SK-N-SH (cell line): ENCODE measurements at regions not wholly inside any gene's neighbourhood (a gene's known extent, or its start where the extent isn't known, plus 50 kb on each side); places are given as distances from the start of the nearest gene placed in this dataset.

Experiments
- CTCF ChIA-PET: fragments of 300-600, 350-600 bp; formaldehyde crosslinking; extraction: SDS; loops from one replicate; lab custom pipeline; 2021; lab: Yijun Ruan, JAX
- POLR2A ChIA-PET: fragments of 350-600 bp; sonication (Branson Sonifier 250); formaldehyde crosslinking; extraction: SDS; loops from one replicate; lab custom pipeline; 2020; ENCODE audit warnings: antibody characterized with exemption, inconsistent platforms; lab: Yijun Ruan, JAX
- DNase-seq: peaks from one replicate; pipeline ENCODE4 v3.0.0; 2012
- H2AFZ ChIP-seq: fragments of 200-600 bp; sonication (generic); 2 replicates; pipeline ENCODE4 v1.8.1; 2016; ENCODE audit warnings: antibody characterized with exemption, mild to moderate bottlenecking, low read depth
- H3F3A ChIP-seq: fragments of 200-600 bp; sonication (generic); replicated peaks from 2 replicates; pipeline ENCODE3; 2016; ENCODE audit warnings: antibody characterized with exemption, mild to moderate bottlenecking; ENCODE audit not compliant: insufficient read depth
- H3K27ac ChIP-seq, 2 experiments: fragments of 200-500 bp in 1 of 2; fragments of 200-600 bp in 1 of 2; sonication (Bioruptor generic) in 1 of 2; sonication (generic), shearing (Covaris generic) in 1 of 2; 2 replicates each; pipeline versions ENCODE4 v1.5.1 to v1.6.1; 2014 to 2016; ENCODE audit warnings: low read depth in 2 of 2, inconsistent platforms in 1 of 2, low read length in 1 of 2, mild to moderate bottlenecking in 1 of 2, mixed read lengths in 1 of 2
- H3K27me3 ChIP-seq: fragments of 200-600 bp; sonication (generic), shearing (Covaris generic); 2 replicates; pipeline ENCODE4 v1.6.1; 2016; ENCODE audit warnings: mixed run types; ENCODE audit not compliant: insufficient read depth
- H3K36me3 ChIP-seq, 2 experiments: fragments of 200-500 bp in 1 of 2; fragments of 200-600 bp in 1 of 2; sonication (Bioruptor generic) in 1 of 2; sonication (generic) in 1 of 2; replicated peaks in 1 of 2; 2 replicates each; pipeline versions ENCODE3 to v1.5.1; 2014 to 2016; ENCODE audit warnings: low read length in 1 of 2, mild to moderate bottlenecking in 1 of 2; ENCODE audit not compliant: insufficient read depth in 2 of 2, control insufficient read depth in 1 of 2
- H3K4me1 ChIP-seq, 2 experiments: fragments of 200-500 bp in 1 of 2; fragments of 200-600 bp in 1 of 2; sonication (Bioruptor generic) in 1 of 2; sonication (generic), shearing (Covaris generic) in 1 of 2; 2 replicates each; pipeline versions ENCODE4 v1.5.1 to v1.6.1; 2014 to 2016; ENCODE audit warnings: low read depth in 1 of 2, low read length in 1 of 2, mixed run types in 1 of 2; ENCODE audit not compliant: insufficient read depth in 2 of 2, control insufficient read depth in 1 of 2
- H3K4me2 ChIP-seq: fragments of 200-600 bp; sonication (generic), shearing (Covaris generic); 2 replicates; pipeline ENCODE4 v1.6.1; 2017; ENCODE audit warnings: mixed run types
- H3K4me3 ChIP-seq, 2 experiments: fragments of 200-500 bp in 1 of 2; fragments of 200-600 bp in 1 of 2; sonication (Bioruptor generic) in 1 of 2; sonication (generic), shearing (Covaris generic) in 1 of 2; 2 replicates each; pipeline versions ENCODE4 v1.5.1 to v1.8.1; 2014 to 2016; ENCODE audit warnings: low read depth in 2 of 2, inconsistent platforms in 1 of 2, low read length in 1 of 2, mild to moderate bottlenecking in 1 of 2, mixed read lengths in 1 of 2, moderate library complexity in 1 of 2
- H3K79me2 ChIP-seq: fragments of 200-600 bp; sonication (generic); 2 replicates; pipeline ENCODE4 v1.8.1; 2017; ENCODE audit warnings: mild to moderate bottlenecking; ENCODE audit not compliant: insufficient read depth
- H3K9ac ChIP-seq: fragments of 200-600 bp; sonication (generic); 2 replicates; pipeline ENCODE4 v1.6.1; 2017; ENCODE audit warnings: mixed run types
- H3K9me2 ChIP-seq: fragments of 200-600 bp; sonication (generic); 2 replicates; pipeline ENCODE4 v1.6.1; 2017; ENCODE audit warnings: mixed run types
- H3K9me3 ChIP-seq: fragments of 200-600 bp; sonication (generic); 2 replicates; pipeline ENCODE4 v1.6.1; 2017; ENCODE audit warnings: mixed run types, mild to moderate bottlenecking, moderate library complexity
- H4K20me1 ChIP-seq: fragments of 200-600 bp; sonication (generic); 2 replicates; pipeline ENCODE4 v1.6.1; 2017; ENCODE audit warnings: mild to moderate bottlenecking, mixed run types; ENCODE audit not compliant: insufficient read depth
- CHD2 ChIP-seq: fragments of 150-350 bp; IDR thresholded peaks from 2 replicates; pipeline ENCODE4 v1.6.1; 2018; ENCODE audit warnings: low read length; ENCODE audit not compliant: partially characterized antibody
- EP300 ChIP-seq, 2 experiments: IDR thresholded peaks; 2 replicates each; pipeline versions ENCODE4 v1.4.0 to v1.6.1; 2012; ENCODE audit warnings: borderline replicate concordance in 1 of 2, low read depth in 1 of 2, low read length in 1 of 2
- FOSL2 ChIP-seq: IDR thresholded peaks from 2 replicates; pipeline ENCODE4 v1.4.0; 2012; ENCODE audit warnings: low read depth, mild to moderate bottlenecking, moderate library complexity, borderline replicate concordance
- FOXJ3 ChIP-seq: sonication (generic); formaldehyde crosslinking; IDR thresholded peaks from 2 replicates; pipeline ENCODE4 v1.5.1; 2020; ENCODE audit warnings: mild to moderate bottlenecking, missing genetic modification reagents
- GABPA ChIP-seq: IDR thresholded peaks from 2 replicates; pipeline ENCODE4 v1.4.0; 2012; ENCODE audit warnings: low read depth, mild to moderate bottlenecking
- GATA2 ChIP-seq: sonication (generic); formaldehyde crosslinking; IDR thresholded peaks from 2 replicates; pipeline ENCODE4 v1.5.0; 2020; ENCODE audit warnings: mild to moderate bottlenecking, missing genetic modification reagents
- RAD21 ChIP-seq: IDR thresholded peaks from 2 replicates; pipeline ENCODE4 v1.6.1; 2012; ENCODE audit warnings: mild to moderate bottlenecking, low read length
- RCOR1 ChIP-seq: fragments of 150-350 bp; IDR thresholded peaks from 2 replicates; pipeline ENCODE4 v1.6.1; 2017; ENCODE audit warnings: antibody characterized with exemption, low read length
- SMC3 ChIP-seq: IDR thresholded peaks from 2 replicates; pipeline ENCODE4 v1.6.1; 2012; ENCODE audit warnings: low read depth, low read length, improper control_type of control experiment
- YY1 ChIP-seq: IDR thresholded peaks from 2 replicates; pipeline ENCODE4 v1.4.0; 2012; ENCODE audit warnings: low read depth, mild to moderate bottlenecking
- WGBS: methylation state at CpG from one replicate; pipeline ENCODE4 v1.1.6; 2017; ENCODE audit warnings: low lambda C conversion rate; 5-methylcytosine and 5-hydroxymethylcytosine counted together
- TF ChIP-seq, protein P1 (sequence below): IDR thresholded peaks from 2 replicates; pipeline ENCODE4 v1.6.1; 2012; ENCODE audit warnings: mild to moderate bottlenecking, low read depth, low read length, moderate library complexity
- TF ChIP-seq, protein P2 (sequence below): IDR thresholded peaks from 2 replicates; pipeline ENCODE4; 2012

DNA sequence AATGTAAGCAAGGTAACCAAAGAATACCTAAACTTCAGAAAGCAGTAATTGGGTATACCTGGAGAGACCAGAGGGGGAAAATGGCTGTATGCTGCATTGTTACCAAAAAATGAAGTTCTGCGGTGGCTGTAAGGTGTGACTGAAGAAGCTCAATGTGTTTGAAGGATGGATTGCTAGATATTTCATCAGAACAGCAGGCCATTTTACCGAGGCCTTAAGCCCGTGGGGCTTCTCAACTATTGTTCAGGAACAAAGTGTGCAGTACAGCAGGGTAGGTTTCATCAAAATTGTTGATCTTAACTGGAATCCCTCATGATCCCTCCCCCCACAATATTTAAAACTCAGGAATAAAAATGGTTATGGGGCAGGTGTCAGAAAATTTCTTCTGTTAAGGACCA, 204.0 kb upstream of the GHITM start:
- TF ChIP-seq YY1, result no peak
- Histone ChIP-seq H3K79me2 (no peaks in the 10 kb centered on the region), H3K9me2 (no peaks in the 10 kb centered on the region), H3K4me1 (peaks cover 0 to 25% of the 10 kb centered on the region in 2 experiments; a peak in 2 of 4 replicates), H3K36me3 (no peaks in the 10 kb centered on the region), H3K9ac (no peak overlapping the region), H3F3A (no peaks in the 10 kb centered on the region), H3K4me3 (no peak overlapping the region), H3K9me3 (no peaks in the 10 kb centered on the region), H3K27me3 (no peaks in the 10 kb centered on the region), H3K4me2 (no peak overlapping the region), H3K27ac (peak overlapping the region in 1 of 2 experiments; percentile 82; a peak in 1 of 4 replicates), H4K20me1 (no peaks in the 10 kb centered on the region), H2AFZ (no peak overlapping the region)
- WGBS, result 39% methylated on average over 3 of the region's 3 CpGs
- ChIA-PET POLR2A (no interaction called here), CTCF (interaction anchor here (1.0 kb wide), 1 partner anchor 9 kb away, joined by 3 read pairs; no protein-coding TSS in a partner anchor)
- DNase-seq, result no peak

DNA sequence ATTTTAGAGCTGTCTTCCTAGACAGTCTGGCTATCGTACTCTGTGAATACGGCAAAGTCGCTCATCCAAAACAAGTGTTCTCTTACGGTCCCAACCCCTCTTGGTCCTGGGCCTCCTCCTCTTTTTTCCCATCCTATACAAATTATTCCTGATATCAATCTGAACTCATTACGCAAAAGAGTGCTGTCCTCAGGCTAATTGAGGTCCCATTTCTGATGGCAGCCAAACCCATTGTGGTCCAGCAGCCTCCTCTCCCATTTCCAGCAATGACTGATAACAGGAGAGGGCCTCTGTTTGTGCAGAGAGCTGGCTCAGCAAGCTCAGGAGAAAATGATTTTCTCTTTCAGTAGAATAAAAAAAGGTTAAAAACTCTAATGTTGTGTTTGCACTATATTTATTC, 203.4 kb upstream of the GHITM start:
- H3K9me2 ChIP-seq, result no peaks in the 10 kb centered on the region
- H3K36me3 ChIP-seq, result no peaks in the 10 kb centered on the region
- 16% methylated on average over 5 of the region's 5 CpGs for WGBS
- no peak for TF ChIP-seq SMC3
- TF ChIP-seq RCOR1, result peak; percentile 45; the same call in 1 of the 2 replicates
- peak in 1 of 2 experiments; percentile 56; a peak in 2 of 4 replicates for TF ChIP-seq EP300 (IDR thresholded peaks at IDR 0.05; ENCODE audit: borderline replicate concordance in 1 of 2, low read depth in 1 of 2, low read length in 1 of 2)
- TF ChIP-seq, protein P1, sequence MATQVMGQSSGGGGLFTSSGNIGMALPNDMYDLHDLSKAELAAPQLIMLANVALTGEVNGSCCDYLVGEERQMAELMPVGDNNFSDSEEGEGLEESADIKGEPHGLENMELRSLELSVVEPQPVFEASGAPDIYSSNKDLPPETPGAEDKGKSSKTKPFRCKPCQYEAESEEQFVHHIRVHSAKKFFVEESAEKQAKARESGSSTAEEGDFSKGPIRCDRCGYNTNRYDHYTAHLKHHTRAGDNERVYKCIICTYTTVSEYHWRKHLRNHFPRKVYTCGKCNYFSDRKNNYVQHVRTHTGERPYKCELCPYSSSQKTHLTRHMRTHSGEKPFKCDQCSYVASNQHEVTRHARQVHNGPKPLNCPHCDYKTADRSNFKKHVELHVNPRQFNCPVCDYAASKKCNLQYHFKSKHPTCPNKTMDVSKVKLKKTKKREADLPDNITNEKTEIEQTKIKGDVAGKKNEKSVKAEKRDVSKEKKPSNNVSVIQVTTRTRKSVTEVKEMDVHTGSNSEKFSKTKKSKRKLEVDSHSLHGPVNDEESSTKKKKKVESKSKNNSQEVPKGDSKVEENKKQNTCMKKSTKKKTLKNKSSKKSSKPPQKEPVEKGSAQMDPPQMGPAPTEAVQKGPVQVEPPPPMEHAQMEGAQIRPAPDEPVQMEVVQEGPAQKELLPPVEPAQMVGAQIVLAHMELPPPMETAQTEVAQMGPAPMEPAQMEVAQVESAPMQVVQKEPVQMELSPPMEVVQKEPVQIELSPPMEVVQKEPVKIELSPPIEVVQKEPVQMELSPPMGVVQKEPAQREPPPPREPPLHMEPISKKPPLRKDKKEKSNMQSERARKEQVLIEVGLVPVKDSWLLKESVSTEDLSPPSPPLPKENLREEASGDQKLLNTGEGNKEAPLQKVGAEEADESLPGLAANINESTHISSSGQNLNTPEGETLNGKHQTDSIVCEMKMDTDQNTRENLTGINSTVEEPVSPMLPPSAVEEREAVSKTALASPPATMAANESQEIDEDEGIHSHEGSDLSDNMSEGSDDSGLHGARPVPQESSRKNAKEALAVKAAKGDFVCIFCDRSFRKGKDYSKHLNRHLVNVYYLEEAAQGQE, result no peak
- TF ChIP-seq FOXJ3, result no peak
- TF ChIP-seq FOSL2, result no peak
- no peak for TF ChIP-seq CHD2
- peak; percentile 72 for TF ChIP-seq GATA2
- TF ChIP-seq, protein P2, sequence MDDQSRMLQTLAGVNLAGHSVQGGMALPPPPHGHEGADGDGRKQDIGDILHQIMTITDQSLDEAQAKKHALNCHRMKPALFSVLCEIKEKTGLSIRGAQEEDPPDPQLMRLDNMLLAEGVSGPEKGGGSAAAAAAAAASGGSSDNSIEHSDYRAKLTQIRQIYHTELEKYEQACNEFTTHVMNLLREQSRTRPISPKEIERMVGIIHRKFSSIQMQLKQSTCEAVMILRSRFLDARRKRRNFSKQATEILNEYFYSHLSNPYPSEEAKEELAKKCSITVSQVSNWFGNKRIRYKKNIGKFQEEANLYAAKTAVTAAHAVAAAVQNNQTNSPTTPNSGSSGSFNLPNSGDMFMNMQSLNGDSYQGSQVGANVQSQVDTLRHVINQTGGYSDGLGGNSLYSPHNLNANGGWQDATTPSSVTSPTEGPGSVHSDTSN, result no peak
- TF ChIP-seq RAD21, result no peak
- TF ChIP-seq GABPA, result no peak
- TF ChIP-seq, all 33 proteins: peak for 3
- Histone ChIP-seq H3K79me2 (no peaks in the 10 kb centered on the region), H3K27ac (peak overlapping the region in 1 of 2 experiments; percentile 82; a peak in 1 of 4 replicates), H3K27me3 (no peaks in the 10 kb centered on the region), H3K9ac (no peak overlapping the region), H4K20me1 (no peaks in the 10 kb centered on the region), H3K9me3 (no peaks in the 10 kb centered on the region), H3F3A (no peaks in the 10 kb centered on the region), H2AFZ (no peak overlapping the region), H3K4me2 (no peak overlapping the region), H3K4me1 (peaks cover 0 to 25% of the 10 kb centered on the region in 2 experiments; a peak in 2 of 4 replicates), H3K4me3 (no peak overlapping the region)
- CTCF ChIA-PET, result interaction anchor here (0.7 to 1.0 kb wide), 2 partner anchors 9 to 927 kb away, joined by 3 read pairs; no protein-coding TSS in a partner anchor
- POLR2A ChIA-PET, result no interaction called here
- DNase-seq, result peak; percentile 74
